ENCODE measurements at regions not wholly inside any gene's neighbourhood (a gene's known extent, or its start where the extent isn't known, plus 50 kb on each side); places are given as distances from the start of the nearest gene placed in this dataset.

DNA sequence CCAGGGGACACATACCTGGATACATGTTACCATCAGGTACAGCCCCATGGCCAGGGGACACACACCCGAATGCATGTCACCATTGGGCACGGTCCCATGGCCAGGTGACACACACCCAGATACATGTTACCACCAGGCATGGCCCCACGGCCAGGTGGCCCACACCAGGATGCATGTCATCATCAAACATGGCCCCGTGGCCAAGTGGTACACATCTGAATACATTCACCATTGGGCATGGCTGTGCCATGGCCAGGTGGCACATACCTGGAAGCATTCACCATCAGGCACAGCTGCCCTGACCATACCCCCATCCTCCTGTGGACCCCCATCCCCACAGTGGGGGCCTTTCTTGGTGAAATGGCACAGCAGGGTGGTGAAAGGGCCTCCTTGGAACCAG, 97.6 kb downstream of the RBFOX3 start:
- TF ChIP-seq EP300 (IDR thresholded peaks at IDR 0.05) (no peak), CTCF (IDR thresholded peaks at IDR 0.05) (no peak), POLR2A (IDR thresholded peaks at IDR 0.05) (no peak)
